IMR-90 (cell line): ENCODE measurements at regions not wholly inside any gene's neighbourhood (a gene's known extent, or its start where the extent isn't known, plus 50 kb on each side); places are given as distances from the start of the nearest gene placed in this dataset.

Experiments
- ATAC-seq: fragments of 200-7000 bp; cut with Tn5 transposase; 2 replicates; pipeline ENCODE4 v1.9.1; 2020; ENCODE audit warnings: low read depth, mild to moderate bottlenecking, moderate library complexity
- BruUV-seq: library from RNA; stranded (reverse); fragments of 400-500 nt; replicated peaks from 2 replicates; lab custom pipeline; 2021; lab: Mats Ljungman, UMichigan
- CTCF ChIA-PET: fragments of 300-600 bp; formaldehyde crosslinking; extraction: SDS; loops from one replicate; lab custom pipeline; 2021; ENCODE audit warnings: antibody characterized with exemption; lab: Yijun Ruan, JAX
- POLR2A ChIA-PET: fragments of 300-600 bp; sonication (Branson Sonifier 250); formaldehyde crosslinking; loops from one replicate; lab custom pipeline; 2022; ENCODE audit warnings: antibody characterized with exemption; ENCODE audit not compliant: unreplicated experiment; lab: Charles Lee
- DNase-seq: peaks from one replicate; pipeline ENCODE4 v3.0.0; 2013
- H2AFZ ChIP-seq: replicated peaks from 2 replicates; pipeline ENCODE3; 2013; ENCODE audit warnings: low read length, mild to moderate bottlenecking; ENCODE audit not compliant: poor library complexity
- H2AK5ac ChIP-seq: 2 replicates; pipeline ENCODE4 v1.6.1; 2013; ENCODE audit warnings: low read depth, low read length, inconsistent platforms
- H2AK9ac ChIP-seq: replicated peaks from 2 replicates; pipeline ENCODE3; 2013; ENCODE audit warnings: mild to moderate bottlenecking, low read depth, low read length, moderate library complexity; ENCODE audit not compliant: poor library complexity
- H2BK120ac ChIP-seq: 2 replicates; pipeline ENCODE4 v1.6.1; 2013; ENCODE audit warnings: low read depth, low read length, inconsistent platforms
- H2BK15ac ChIP-seq: 3 replicates; pipeline ENCODE4 v1.6.1; 2013; ENCODE audit warnings: low read depth, low read length, inconsistent platforms
- H2BK20ac ChIP-seq: 2 replicates; pipeline ENCODE4 v1.6.1; 2013; ENCODE audit warnings: low read depth, mild to moderate bottlenecking, inconsistent platforms, low read length, moderate library complexity
- H2BK5ac ChIP-seq: 2 replicates; pipeline ENCODE4 v1.6.1; 2013; ENCODE audit warnings: mild to moderate bottlenecking, low read depth, low read length, inconsistent platforms; ENCODE audit not compliant: poor library complexity, severe bottlenecking
- H3K14ac ChIP-seq: replicated peaks from 2 replicates; pipeline ENCODE4 v1.6.1; 2013; ENCODE audit warnings: low read depth, low read length, inconsistent platforms
- H3K18ac ChIP-seq: 2 replicates; pipeline ENCODE4 v1.6.1; 2013; ENCODE audit warnings: low read depth, low read length, control low read depth
- H3K23ac ChIP-seq: 2 replicates; pipeline ENCODE4 v1.6.1; 2013; ENCODE audit warnings: low read depth, low read length, inconsistent platforms
- H3K27ac ChIP-seq: 2 replicates; pipeline ENCODE4 v1.5.1; 2013; ENCODE audit warnings: mild to moderate bottlenecking, control low read depth, low read length; ENCODE audit not compliant: insufficient read depth
- H3K27me3 ChIP-seq: 2 replicates; pipeline ENCODE4 v1.6.1; 2013; ENCODE audit warnings: low read length; ENCODE audit not compliant: control insufficient read depth, insufficient read depth
- H3K36me3 ChIP-seq: 2 replicates; pipeline ENCODE4 v1.6.1; 2013; ENCODE audit warnings: low read length, mixed read lengths; ENCODE audit not compliant: control insufficient read depth, insufficient read depth
- H3K4ac ChIP-seq: 2 replicates; pipeline ENCODE4 v1.6.1; 2013; ENCODE audit warnings: low read depth, low read length, inconsistent platforms
- H3K4me1 ChIP-seq: 2 replicates; pipeline ENCODE4 v1.6.1; 2013; ENCODE audit warnings: low read length, mixed read lengths; ENCODE audit not compliant: control insufficient read depth, insufficient read depth
- H3K4me2 ChIP-seq: 2 replicates; pipeline ENCODE4 v1.6.1; 2013; ENCODE audit warnings: low read depth, mild to moderate bottlenecking, control low read depth, low read length, moderate library complexity
- H3K4me3 ChIP-seq: 2 replicates; pipeline ENCODE4 v1.5.1; 2013; ENCODE audit warnings: low read depth, mild to moderate bottlenecking, control low read depth, low read length, moderate library complexity; ENCODE audit not compliant: insufficient read depth
- H3K56ac ChIP-seq: 2 replicates; pipeline ENCODE4 v1.6.1; 2013; ENCODE audit warnings: low read length, inconsistent platforms; ENCODE audit not compliant: insufficient read depth; ENCODE audit errors: extremely low read depth
- H3K79me1 ChIP-seq, 2 experiments: 2 replicates each; pipeline ENCODE4 v1.6.1; 2013; ENCODE audit warnings: low read length in 2 of 2, inconsistent platforms in 1 of 2, low read depth in 1 of 2
- H3K9ac ChIP-seq: 2 replicates; pipeline ENCODE4 v1.6.1; 2013; ENCODE audit warnings: low read depth, low read length, control low read depth
- H3K9me1 ChIP-seq: 2 replicates; pipeline ENCODE4 v1.6.1; 2013; ENCODE audit warnings: low read length, inconsistent platforms; ENCODE audit not compliant: insufficient read depth
- H3K9me3 ChIP-seq: 2 replicates; pipeline ENCODE4 v1.6.1; 2013; ENCODE audit warnings: low read length; ENCODE audit not compliant: control insufficient read depth, insufficient read depth
- H4K20me1 ChIP-seq: 2 replicates; pipeline ENCODE4 v1.6.1; 2013; ENCODE audit warnings: low read length, inconsistent platforms; ENCODE audit not compliant: insufficient read depth
- H4K5ac ChIP-seq: 2 replicates; pipeline ENCODE4 v1.6.1; 2013; ENCODE audit warnings: mild to moderate bottlenecking, low read depth, low read length, control low read depth
- H4K8ac ChIP-seq, 2 experiments: 2 replicates each; pipeline ENCODE4 v1.6.1; 2013; ENCODE audit warnings: low read depth in 2 of 2, low read length in 2 of 2, control low read depth in 1 of 2, inconsistent platforms in 1 of 2
- H4K91ac ChIP-seq: 2 replicates; pipeline ENCODE4 v1.6.1; 2013; ENCODE audit warnings: low read depth, low read length, inconsistent platforms; ENCODE audit not compliant: insufficient read depth
- BHLHE40 ChIP-seq: fragments of 150-350 bp; IDR thresholded peaks from 2 replicates; pipeline ENCODE4 v1.6.1; 2016; ENCODE audit warnings: mild to moderate bottlenecking, low read depth, low read length
- CEBPB ChIP-seq: IDR thresholded peaks from 2 replicates; pipeline ENCODE4 v1.6.1; 2012; ENCODE audit warnings: low read depth, low read length, improper control_type of control experiment
- CHD1 ChIP-seq: IDR thresholded peaks from 2 replicates; pipeline ENCODE4 v1.6.1; 2012; ENCODE audit warnings: low read depth, low read length, improper control_type of control experiment
- CTCF ChIP-seq: conservative IDR thresholded peaks from 2 replicates; pipeline ENCODE4 v1.5.1; 2012; ENCODE audit warnings: mild to moderate bottlenecking, low read depth, low read length, improper control_type of control experiment
- ELK1 ChIP-seq: fragments of 150-350 bp; IDR thresholded peaks from 2 replicates; pipeline ENCODE4 v1.6.1; 2016; ENCODE audit warnings: low read depth, mild to moderate bottlenecking, low read length, moderate library complexity, borderline replicate concordance
- FOS ChIP-seq: fragments of 150-350 bp; IDR thresholded peaks from 2 replicates; pipeline ENCODE4 v1.6.1; 2016; ENCODE audit warnings: low read depth, low read length
- MAFK ChIP-seq: IDR thresholded peaks from 2 replicates; pipeline ENCODE4 v1.6.1; 2012; ENCODE audit warnings: low read depth, low read length, improper control_type of control experiment
- MAZ ChIP-seq: IDR thresholded peaks from 2 replicates; pipeline ENCODE4 v1.6.1; 2012; ENCODE audit warnings: low read depth, mild to moderate bottlenecking, low read length, improper control_type of control experiment, moderate library complexity, borderline replicate concordance
- MXI1 ChIP-seq: IDR thresholded peaks from 2 replicates; pipeline ENCODE4 v1.6.1; 2012; ENCODE audit warnings: low read depth, mild to moderate bottlenecking, low read length, moderate library complexity, borderline replicate concordance
- NFE2L2 ChIP-seq: fragments of 150-350 bp; IDR thresholded peaks from 2 replicates; pipeline ENCODE4 v1.6.1; 2016; ENCODE audit warnings: low read depth, mild to moderate bottlenecking, low read length
- POLR2A ChIP-seq: IDR thresholded peaks from 2 replicates; pipeline ENCODE4 v1.6.1; 2012; ENCODE audit warnings: mild to moderate bottlenecking, low read depth, low read length
- RAD21 ChIP-seq: IDR thresholded peaks from 2 replicates; pipeline ENCODE4 v1.6.1; 2012; ENCODE audit warnings: low read length, improper control_type of control experiment
- RFX5 ChIP-seq: IDR thresholded peaks from 2 replicates; pipeline ENCODE4 v1.8.0; 2012; ENCODE audit warnings: low read depth, mild to moderate bottlenecking, low read length, moderate library complexity
- SMC3 ChIP-seq: fragments of 150-350 bp; IDR thresholded peaks from 2 replicates; pipeline ENCODE4 v1.6.1; 2016; ENCODE audit warnings: low read depth, mild to moderate bottlenecking, antibody characterized with exemption, low read length, moderate library complexity
- USF2 ChIP-seq: fragments of 150-350 bp; IDR thresholded peaks from 2 replicates; pipeline ENCODE4 v1.6.1; 2017; ENCODE audit warnings: mild to moderate bottlenecking, antibody characterized with exemption, low read length, low read depth
- WGBS, 2 experiments: methylation state at CpG; one replicate each; pipeline versions ENCODE4 v1.1.5 to v1.1.7; 2013; ENCODE audit warnings: missing lambda C conversion rate in 2 of 2; ENCODE audit not compliant: insufficient read length in 1 of 2; ENCODE audit errors: extremely low coverage in 2 of 2; 5-methylcytosine and 5-hydroxymethylcytosine counted together
- dilution Hi-C: fragments of 300-500 bp; cut with HindIII; formaldehyde crosslinking; loops from one replicate; pipeline ENCODE4 v1.14.3; 2018; ENCODE audit warnings: low sequenced_read_pairs; ENCODE audit not compliant: unreplicated experiment
- in situ Hi-C: fragments of 300-500 bp; cut with MboI; formaldehyde crosslinking; loops from 3 replicates; pipeline ENCODE4 v1.14.3; 2019; ENCODE audit warnings: low sequenced_read_pairs, inconsistent platforms, mixed read lengths
- intact Hi-C: fragments of 100-400 bp; cut with micrococcal nuclease; formaldehyde crosslinking; loops from 2 replicates; pipeline ENCODE4 v1.10.0; 2022

- Histone ChIP-seq H3K4ac (no peak overlapping the region), H2BK5ac (no peak overlapping the region), H3K23ac (no peak overlapping the region), H3K9ac (no peak overlapping the region), H3K27ac (no peak overlapping the region), H2BK15ac (no peak overlapping the region), H2AK9ac (no peak overlapping the region), H3K36me3 (no peaks in the 10 kb centered on the region), H3K18ac (no peak overlapping the region), H2BK120ac (no peak overlapping the region), H3K4me3 (no peak overlapping the region), H3K56ac (no peak overlapping the region), H3K4me2 (no peak overlapping the region), H4K5ac (no peak overlapping the region), H4K8ac (no peak overlapping the region), H2AK5ac (no peak overlapping the region), H3K79me1 (no peaks in the 10 kb centered on the region), H3K9me3 (no peaks in the 10 kb centered on the region), H2BK20ac (no peak overlapping the region), H4K20me1 (no peaks in the 10 kb centered on the region), H3K9me1 (no peaks in the 10 kb centered on the region), H3K14ac (no peak overlapping the region), H3K27me3 (no peaks in the 10 kb centered on the region), H2AFZ (no peak overlapping the region), H3K4me1 (no peaks in the 10 kb centered on the region), H4K91ac (no peak overlapping the region)
- TF ChIP-seq FOS (no peak), NFE2L2 (no peak), RAD21 (no peak), MAFK (no peak), POLR2A (no peak), CHD1 (no peak), USF2 (no peak), MXI1 (no peak), SMC3 (no peak), ELK1 (no peak), BHLHE40 (no peak), RFX5 (no peak), CTCF (no peak), CEBPB (no peak), MAZ (no peak)
- CTCF ChIA-PET, result interaction anchor here (0.7 kb wide), 1 partner anchor 61 kb away, joined by 3 read pairs; no protein-coding TSS in a partner anchor
- no TSS peak for BruUV-seq
- POLR2A ChIA-PET, result no interaction called here
- dilution Hi-C loops, result no loop called here
- intact Hi-C loops, result no loop called here
- no CpG with 5 or more reads among the region's 2 CpGs for WGBS, 2 experiments
- in situ Hi-C loops, result no loop called here
- DNase-seq (no peak), ATAC-seq (no peak)
These were observed 231.9 kb upstream of the GRM3 start for GRCh38 chr7:86411814-86412213.
